ENCODE measurements at regions not wholly inside any gene's neighbourhood (a gene's known extent, or its start where the extent isn't known, plus 50 kb on each side); places are given as distances from the start of the nearest gene placed in this dataset.

DNA sequence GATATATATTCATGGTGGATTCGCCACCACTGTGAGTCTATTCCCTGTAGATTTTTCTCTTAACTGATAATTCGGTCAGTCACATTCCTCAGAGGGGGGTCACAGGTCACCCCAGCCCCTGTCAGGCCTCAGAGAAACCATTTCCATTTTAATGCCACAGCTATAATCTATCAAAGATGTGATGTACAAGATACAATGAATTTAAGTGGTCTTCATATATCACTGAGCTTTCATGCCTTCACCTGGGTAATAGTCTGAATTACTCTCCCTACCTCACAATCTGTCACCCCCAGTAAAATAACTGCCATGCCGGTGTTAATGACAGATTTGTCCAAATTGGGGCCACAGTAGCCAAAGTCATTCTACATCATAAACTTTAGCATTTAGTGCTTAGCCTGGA is 64.7 kb downstream of the NKX6-1 start:
- TF ChIP-seq EZH2 (IDR thresholded peaks at IDR 0.05; ENCODE audit: insufficient read depth, poor library complexity, severe bottlenecking) (no peak), EZH2phosphoT487 (IDR thresholded peaks at IDR 0.05; ENCODE audit: insufficient read depth, low read depth) (no peak)
